GM21723 (cell line): ENCODE measurements at regions not wholly inside any gene's neighbourhood (a gene's known extent, or its start where the extent isn't known, plus 50 kb on each side); places are given as distances from the start of the nearest gene placed in this dataset.

Experiments used
- ATAC-seq: cut with Tn5 transposase; IDR thresholded peaks from one replicate; pipeline ENCODE4 v1.9.1; 2021; ENCODE audit warnings: mild to moderate bottlenecking, moderate library complexity; ENCODE audit not compliant: unreplicated experiment

DNA sequence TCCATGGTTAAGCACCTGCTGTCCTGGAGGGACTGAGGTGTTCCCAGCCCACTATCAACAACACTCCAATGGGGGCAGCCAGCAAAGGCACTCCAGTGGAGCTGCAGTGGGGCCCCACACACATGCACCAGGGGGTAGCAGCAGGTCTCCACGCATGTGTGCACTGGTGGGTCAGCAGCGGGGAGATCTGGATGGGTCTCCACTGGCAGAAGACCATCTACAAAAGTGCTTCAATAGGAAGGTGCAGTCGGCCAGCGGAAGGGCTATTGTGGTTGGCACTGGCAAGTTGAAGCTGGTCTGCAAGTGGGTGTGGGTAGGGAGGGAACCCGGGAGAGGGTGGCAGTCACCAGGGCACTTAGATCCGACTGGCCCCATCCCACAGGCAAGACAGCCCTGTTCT, 1355.4 kb downstream of the NSUN3 start:
- no peak for ATAC-seq

DNA sequence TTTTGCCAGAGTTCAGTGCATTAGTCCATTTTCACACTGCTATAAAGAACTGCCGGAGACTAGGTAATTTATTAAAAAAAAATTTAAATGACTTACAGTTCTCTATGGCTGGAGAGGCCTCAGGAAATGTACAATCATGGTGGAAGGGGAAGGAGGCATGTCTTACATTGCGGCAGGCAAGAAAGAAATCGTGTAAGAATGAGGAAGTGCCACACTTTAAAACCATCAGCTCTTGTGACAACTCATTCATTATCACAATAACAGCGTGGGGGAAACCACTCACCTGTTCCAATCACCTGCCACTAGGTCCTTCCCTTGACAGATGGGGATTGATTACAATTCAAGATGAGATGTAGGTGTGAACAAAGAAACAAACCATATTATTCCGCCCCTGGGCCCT, 1361.4 kb downstream of the NSUN3 start:
- no peak for ATAC-seq

DNA sequence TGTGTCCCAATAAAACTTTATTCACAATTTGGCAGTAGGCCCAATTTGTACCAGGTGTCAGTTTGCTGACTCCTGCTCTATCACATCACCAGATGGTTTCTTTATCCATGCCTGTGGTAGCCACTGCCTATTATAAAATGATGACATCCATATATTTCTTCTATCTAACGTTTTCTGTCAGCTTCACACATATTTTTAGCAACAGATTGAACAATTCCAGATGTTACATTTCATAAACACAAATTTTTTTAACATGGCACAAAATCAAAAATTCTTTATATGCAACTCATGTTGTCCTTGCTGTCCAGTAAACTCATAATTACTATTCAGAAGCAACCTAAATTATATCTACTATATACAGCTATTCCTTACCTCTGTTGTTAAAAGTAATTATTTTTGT, 1371.6 kb downstream of the NSUN3 start:
- no peak for ATAC-seq

DNA sequence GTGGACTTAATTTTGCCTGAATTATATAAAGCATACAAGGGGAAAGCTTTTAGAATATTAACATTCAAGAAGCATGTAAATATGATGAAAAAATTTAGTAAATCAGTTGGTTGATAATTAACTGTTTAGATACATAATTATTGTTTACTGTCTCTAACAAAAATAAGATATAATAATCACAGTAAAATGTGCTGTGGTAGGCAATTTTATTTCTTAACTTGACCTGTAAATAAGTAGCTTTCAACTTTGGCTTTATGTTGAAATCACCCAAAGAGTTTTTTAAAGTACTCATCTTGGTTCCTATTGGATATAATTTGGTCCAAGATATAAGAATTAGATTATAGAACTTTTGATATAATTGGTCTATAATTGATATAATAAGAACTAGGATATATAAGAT, 1374.5 kb downstream of the NSUN3 start:
- ATAC-seq: no peak

DNA sequence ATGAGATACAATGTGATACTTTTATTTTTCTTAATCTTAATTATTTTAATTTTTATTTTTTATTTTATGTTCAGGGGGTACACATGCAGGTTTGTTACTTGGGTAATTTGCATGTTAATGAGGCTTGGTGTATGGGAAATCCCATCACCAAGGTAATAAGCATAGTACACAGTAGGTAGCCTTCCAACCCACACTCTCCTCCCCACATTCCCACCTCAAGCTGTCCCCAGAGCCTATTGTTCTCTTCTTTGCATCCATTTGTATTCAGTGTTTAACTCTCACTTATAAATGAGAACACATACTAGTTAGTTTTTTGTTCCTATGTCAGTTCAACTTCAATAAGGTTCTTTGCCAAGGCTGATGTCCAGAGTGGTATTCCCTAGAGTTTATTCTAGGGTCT, 1375.4 kb downstream of the NSUN3 start:
- ATAC-seq: no peak

DNA sequence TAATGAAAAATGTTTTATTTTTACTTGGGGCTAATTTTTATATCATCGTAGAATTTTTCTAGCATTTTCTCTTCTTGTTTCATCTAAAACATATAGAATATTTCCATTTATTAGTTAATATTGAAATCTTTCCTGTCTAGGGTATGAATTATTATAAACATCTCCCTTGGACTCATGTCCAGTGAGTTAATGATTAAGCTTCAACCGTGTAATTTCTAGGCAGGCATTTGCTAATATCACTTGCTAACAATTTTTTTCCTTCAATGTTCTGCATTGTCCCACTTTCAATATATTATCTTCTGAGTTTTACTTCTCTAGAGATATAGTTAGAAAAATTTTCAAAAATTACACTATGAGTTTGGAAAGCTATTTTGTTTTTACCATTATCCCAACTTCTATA, 1371.6 kb upstream of the EPHA6 start:
- no peak for ATAC-seq

DNA sequence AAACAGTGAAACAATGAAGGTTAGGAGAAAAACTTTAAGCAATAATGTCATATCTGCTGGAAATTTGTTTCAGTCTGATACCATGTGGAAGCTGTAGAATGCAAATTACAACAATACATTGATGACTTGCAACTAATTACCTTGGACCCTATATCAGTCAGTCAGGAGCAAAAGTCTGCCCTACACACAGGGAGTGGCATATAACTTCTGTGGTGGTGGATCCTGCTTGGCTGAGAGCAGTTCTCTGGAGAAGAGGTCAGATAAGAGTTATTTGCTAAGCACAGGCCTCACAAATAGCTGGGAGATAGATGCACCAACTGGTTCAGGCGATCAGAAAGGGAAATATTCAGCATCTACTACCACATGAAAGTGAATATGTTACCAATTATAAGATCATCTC, 1364.6 kb upstream of the EPHA6 start:
- ATAC-seq: no peak

DNA sequence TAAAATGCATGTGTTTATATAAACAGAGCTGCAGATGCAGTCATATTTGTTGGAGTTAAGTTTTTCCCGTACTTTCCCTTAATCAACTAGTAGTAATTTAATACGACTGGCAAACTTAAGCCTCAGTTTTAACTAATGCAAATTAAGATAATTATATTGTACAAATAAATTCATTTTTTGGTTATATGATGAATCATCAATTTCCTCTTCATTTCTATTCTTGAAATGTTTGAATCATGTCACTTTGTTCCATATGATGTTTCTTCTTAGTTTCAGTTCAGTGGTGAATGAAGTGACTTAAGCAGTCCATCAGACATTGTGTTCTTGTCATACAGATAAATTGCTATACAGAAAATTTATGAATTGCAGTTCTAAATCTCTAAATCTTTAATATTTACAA, 1361.2 kb upstream of the EPHA6 start:
- no peak for ATAC-seq

DNA sequence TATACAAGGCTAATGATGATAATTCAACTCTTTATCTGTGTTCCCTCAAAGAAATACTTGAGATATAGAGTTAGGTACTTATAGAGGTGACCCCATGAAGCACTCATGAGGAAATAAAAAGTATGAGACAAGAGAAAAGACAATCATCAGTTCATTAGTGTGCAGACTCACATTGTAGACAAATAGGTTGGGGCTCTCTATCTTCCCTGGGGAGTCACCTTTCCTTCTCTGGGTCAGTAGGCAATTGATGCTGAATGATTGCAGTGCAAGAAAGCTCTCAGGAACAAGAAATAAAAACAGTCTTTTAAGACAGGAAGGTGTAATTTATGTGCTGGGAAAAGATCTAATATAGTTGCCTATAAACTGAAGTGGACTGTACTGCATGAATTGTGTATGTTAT, 1357.6 kb upstream of the EPHA6 start:
- ATAC-seq: no peak

DNA sequence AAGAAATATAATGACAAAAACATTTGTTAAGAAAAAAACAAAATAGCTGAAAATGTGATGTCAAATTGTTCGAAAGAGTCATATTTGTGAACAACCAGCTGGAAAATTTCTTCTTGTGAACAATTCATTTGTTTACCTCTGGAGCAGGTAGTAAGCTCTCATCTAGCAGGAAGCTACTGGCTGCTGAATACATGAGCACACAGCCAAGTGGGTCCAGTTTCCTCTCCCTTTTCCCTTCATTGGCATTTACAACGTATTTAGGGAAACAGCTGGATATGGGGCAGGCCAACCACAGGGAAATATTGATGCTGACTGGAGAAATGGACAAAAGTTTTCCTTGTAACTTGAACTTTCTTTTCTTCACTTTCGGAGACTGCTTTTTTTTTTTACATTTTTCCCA, 1354.7 kb upstream of the EPHA6 start:
- ATAC-seq: no peak

DNA sequence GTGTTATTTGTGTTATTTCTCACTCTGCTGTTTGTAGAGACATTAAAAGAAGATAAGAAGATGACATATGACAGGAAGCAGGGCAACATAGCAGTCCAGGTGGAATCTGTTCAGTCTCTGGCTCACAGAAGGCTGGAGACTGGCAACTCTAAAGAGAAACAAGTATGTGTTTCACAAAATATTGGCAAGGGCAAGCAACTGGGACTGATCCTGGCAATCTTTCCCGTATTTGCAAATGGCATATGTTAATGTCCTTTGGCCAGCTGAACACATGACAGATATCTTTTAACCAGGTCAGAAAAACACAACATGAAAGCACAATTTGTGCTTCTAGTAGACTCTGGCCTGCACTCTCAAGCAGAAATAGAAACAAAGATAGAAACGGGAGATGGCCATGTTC, 1354.1 kb upstream of the EPHA6 start:
- no peak for ATAC-seq

DNA sequence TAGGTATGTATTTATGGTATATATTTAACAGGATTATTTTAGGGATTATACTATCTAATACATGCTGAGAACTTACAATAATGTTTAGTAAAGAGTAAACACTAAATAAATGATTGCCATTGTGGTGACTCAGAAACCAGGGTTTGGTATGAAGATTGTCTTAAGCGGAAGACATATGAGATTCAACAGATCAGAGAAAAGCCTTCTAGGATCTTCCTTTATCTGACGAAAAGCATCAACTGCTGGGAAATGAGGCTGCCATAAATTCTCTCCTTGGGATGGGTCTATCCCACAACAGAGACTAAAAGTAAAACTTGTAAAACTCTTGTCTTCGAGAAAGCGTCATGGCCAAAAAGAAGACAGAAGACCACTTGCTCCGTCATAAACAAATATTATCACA, 1352.2 kb upstream of the EPHA6 start:
- ATAC-seq: no peak

DNA sequence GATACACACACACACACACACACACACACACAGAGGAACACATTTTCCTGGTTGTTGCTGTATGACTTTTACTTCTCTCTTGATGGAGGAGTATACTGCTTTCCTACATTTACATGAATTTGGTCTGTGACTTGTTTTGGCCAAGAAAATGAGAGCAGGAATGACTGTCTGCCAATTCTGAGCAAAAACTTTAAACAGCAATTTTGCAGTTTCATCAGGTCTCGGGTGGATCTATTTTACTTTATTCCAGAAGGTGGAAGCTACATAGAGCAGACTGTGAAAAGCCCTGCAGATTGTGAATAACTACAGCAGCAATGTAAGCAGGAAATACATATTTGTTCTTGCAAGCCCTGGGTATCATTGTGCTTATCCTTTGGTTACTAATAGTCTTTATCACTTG, 1350.0 kb upstream of the EPHA6 start:
- no peak for ATAC-seq

DNA sequence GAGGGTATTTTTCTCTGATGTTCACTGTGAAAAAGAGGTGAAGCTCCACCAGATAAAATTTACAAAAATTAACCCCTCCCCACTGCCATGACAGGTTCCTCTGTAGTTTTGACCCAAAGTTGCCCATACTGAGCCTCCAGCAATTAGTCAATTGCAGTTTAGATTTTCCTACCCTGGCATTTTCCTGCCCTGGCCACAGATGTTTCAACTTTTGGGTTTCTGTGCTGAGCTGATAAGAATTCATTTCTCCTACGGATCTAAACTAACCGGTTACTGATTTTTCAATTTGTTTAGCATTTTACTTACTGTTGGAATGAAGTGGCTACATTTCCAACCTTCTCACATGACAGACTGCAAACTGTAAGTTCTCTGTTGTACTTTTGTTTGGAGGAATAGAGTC, 1346.1 kb upstream of the EPHA6 start:
- ATAC-seq: no peak

DNA sequence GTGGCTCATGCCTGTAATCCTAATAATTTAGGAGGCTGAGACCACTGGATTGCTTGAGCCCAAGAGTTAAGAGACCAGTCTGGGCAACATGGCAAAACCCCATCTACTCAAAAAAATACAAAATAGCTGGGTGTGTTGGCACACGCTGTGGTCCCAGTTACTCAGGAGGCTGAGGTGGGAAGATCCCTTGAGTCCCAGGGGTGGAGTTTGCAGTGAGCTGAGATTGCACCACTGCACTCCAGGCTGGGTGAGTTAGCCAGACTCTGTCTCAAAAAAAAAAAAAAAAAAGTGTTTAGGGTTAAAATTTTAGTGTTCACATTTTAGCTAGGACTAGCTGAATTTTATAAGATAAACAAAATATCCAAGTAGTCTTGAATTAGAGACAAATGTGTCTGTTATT, 1340.1 kb upstream of the EPHA6 start:
- ATAC-seq: no peak

DNA sequence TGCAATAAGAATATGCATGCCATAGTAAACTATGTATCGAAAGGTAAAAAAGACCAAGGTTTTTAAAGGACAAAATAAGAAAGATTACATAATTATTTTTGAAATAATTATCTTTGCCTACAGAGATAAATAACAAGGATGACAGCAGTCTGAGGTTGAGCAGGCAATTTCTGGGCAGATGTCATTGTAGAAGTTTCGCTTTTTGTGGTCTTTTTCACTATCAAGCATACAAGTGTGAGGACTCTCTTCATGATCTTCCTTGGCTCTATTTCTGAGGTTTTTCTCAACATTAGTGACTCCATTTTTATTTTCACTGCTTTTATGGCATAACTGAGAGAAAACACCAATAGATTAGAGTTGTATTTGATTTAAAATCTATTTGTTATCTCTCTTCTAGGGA, 1337.9 kb upstream of the EPHA6 start:
- no peak for ATAC-seq

DNA sequence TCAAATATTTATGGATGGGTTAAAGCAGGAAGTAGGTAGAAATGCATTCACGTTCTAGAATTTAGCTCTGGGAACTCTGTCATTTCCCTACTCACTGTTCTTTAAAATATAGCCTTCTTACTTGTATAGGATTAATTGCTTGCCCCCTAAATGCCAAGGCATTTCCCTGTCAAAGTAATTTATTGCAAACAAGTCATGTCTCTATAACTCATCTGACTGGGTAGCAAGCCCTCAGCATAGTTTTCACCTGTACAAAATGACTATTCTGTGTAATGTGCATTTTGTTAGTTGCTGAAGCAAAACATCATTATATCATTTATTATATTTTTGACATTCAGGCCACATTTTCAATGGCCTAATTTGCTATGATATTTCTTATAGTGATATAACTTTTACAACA, 1308.2 kb upstream of the EPHA6 start:
- no peak for ATAC-seq

DNA sequence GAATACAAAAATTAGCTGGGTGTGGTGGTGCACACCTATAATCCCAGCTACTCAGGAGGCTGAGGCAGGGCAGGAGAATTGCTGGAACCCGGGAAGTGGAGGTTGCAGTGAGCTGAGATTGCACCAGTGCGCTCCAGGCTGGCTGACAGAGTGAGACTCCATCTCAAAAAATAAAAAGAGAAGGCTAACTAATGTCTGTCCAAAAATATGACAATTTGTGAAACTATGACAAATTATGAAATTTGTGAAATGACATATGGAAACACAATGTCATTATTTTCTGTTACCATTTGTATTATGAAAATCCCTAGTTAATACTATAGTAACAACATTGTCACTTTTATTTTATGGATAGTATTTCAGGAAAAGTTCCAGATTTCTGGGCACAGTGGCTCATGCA, 1306.3 kb upstream of the EPHA6 start:
- no peak for ATAC-seq

DNA sequence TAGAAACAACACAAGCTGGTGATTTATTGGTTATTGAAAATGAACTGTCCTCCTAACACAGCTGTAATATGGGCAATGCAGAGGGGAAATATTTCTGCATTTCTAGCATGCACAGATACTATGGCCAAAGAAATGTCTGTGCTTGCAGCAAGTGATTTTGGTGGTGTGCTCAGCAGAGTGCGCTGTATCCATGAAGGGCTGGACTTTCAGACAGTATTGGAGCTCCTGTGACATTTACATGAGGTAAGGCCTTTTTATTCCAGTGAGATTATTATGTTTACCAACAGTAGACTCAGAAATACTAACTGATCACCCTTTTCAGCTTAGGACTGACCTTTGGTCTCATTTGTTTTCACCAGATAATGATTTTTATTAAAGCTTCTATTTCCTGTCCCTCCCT, 1302.6 kb upstream of the EPHA6 start:
- no peak for ATAC-seq

DNA sequence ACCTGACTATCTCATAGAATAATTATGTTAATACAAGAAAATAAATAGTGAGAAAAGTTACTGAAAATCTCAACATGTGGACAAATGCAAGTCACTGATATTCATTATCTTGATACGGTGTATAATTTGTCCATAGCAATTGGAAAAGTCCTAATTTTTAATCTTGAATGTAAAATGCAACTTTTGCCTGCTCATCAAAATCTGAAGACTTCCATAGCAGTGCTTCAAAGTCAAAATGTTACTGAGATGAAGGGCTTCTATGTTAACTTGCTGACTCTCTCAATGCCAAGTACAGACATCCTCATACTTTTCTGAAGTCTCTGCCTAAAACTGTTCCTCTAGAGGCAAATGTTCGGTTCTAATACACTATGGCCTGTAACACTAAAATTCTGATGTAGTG, 1300.1 kb upstream of the EPHA6 start:
- ATAC-seq: no peak

DNA sequence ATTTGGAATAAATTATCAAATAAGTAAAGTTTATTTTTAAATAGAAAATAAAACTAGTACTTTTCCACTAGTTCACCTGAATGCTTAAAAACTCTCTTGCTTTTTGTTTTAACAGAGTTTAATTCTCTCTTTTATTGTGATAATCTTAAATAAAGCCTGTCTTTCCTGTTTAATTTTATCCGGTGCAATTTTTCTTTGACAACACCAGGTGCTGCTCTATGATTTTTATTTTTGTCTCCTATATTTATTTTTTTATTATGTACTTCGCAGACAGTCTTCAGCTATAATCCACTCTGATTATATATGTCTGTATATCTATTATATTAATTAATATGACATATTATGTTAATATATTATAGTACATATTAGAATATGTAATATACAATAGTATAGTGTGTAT, 1293.0 kb upstream of the EPHA6 start:
- ATAC-seq: no peak

DNA sequence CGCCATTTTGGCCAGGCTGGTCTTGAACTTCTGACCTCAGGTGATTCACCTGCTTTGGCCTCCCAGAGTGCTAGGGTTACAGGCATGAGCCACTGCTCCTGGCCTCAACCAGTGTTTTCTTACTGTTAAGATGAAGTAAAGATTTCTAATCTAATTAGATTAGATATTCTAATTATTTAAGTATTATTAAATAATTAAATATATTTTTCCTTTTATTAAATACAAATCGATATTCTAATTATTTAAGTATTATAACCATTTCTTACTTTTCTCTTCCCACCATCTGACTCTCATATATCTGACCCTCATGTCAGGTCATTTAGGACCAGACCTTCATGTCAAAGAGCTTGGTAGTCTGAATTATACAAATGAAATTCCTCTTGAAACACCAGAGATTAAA, 1291.9 kb upstream of the EPHA6 start:
- no peak for ATAC-seq

DNA sequence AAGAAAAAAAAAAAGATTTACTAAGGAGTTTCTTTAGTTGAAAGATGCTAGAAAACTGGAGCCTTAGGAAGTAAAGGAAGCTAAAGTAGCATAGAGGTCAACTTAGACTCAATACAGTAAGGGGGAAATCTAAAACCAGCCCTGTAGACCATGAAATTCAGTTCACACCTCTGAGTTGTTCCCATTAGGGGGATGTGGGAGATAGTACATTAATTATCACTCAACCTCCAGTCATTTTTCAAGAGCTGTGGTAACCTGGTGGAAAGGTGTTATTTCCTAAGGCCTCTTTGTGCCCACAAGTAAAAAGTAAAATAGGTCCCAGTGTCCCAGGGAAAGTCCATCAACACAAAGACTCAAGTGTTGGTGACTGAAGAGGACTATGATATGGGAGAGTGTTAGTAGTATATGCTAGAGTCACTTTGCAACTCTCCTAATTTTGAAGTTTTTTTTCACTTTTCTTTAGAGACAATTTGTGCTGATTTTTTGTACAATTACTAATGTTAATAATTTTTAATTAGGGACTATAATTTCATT, 1274.4 kb upstream of the EPHA6 start:
- ATAC-seq: no peak

DNA sequence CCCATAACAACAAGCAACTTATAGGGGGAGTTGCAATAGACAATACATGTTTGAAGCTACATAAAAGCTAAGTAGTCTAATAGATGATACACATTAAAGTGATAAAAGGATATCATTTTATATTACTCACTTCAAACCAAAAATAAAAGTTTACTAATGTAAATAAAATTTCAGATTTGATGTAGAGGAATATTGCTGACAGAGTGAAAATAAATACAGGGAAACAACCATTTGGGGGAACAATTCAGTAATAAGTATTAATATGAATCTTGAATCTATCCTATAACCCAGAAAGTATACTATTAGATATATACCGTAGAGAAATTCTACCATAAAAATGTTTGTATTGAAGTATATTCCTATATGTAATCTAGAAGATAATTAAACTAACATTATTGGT, 1248.9 kb upstream of the EPHA6 start:
- no peak for ATAC-seq
